DND-41 (cell line): ENCODE measurements at regions not wholly inside any gene's neighbourhood (a gene's known extent, or its start where the extent isn't known, plus 50 kb on each side); places are given as distances from the start of the nearest gene placed in this dataset.

Experiments used
- ATAC-seq: fragments of 200-7000 bp; cut with Tn5 transposase; 3 replicates; pipeline ENCODE4 v1.9.1; 2021; ENCODE audit warnings: low read depth; ENCODE audit not compliant: insufficient read depth
- DNase-seq: peaks from one replicate; pipeline ENCODE4 v3.0.0-alpha.2; 2020
- H2AFZ ChIP-seq: 2 replicates; pipeline ENCODE4 v1.6.0; 2012; ENCODE audit warnings: low read depth, low read length
- H3K27ac ChIP-seq: 2 replicates; pipeline ENCODE4 v1.5.1; 2012; ENCODE audit warnings: low read length, inconsistent platforms
- H3K27me3 ChIP-seq: fragments of 200-600 bp; sonication (generic); 2 replicates; pipeline ENCODE4 v1.6.0; 2012; ENCODE audit warnings: low read length, mild to moderate bottlenecking, inconsistent platforms; ENCODE audit not compliant: insufficient read depth, poor library complexity
- H3K36me3 ChIP-seq: 2 replicates; pipeline ENCODE4 v1.5.1; 2012; ENCODE audit warnings: low read length, inconsistent platforms; ENCODE audit not compliant: insufficient read depth
- H3K4me1 ChIP-seq: 2 replicates; pipeline ENCODE4 v1.5.1; 2012; ENCODE audit warnings: mild to moderate bottlenecking, low read length; ENCODE audit not compliant: insufficient read depth
- H3K4me2 ChIP-seq: 2 replicates; pipeline ENCODE4 v1.6.0; 2012; ENCODE audit warnings: mild to moderate bottlenecking, moderate library complexity, low read length, inconsistent platforms; ENCODE audit not compliant: insufficient read depth
- H3K4me3 ChIP-seq, 2 experiments: fragments of 200-600 bp in 1 of 2; shearing (Covaris generic) in 1 of 2; 2 replicates each; pipeline ENCODE4 v1.5.1; 2012 to 2016; ENCODE audit warnings: inconsistent platforms in 2 of 2, low read length in 2 of 2, mild to moderate bottlenecking in 2 of 2, low read depth in 1 of 2, moderate library complexity in 1 of 2
- H3K79me2 ChIP-seq: 2 replicates; pipeline ENCODE4 v1.6.0; 2012; ENCODE audit warnings: low read length, inconsistent platforms; ENCODE audit not compliant: insufficient read depth
- H3K9ac ChIP-seq: 2 replicates; pipeline ENCODE4 v1.6.0; 2012; ENCODE audit warnings: low read depth, mild to moderate bottlenecking, inconsistent platforms, low read length, moderate library complexity
- H3K9me3 ChIP-seq: 2 replicates; pipeline ENCODE4 v1.5.1; 2012; ENCODE audit warnings: low read length, moderate library complexity, mild to moderate bottlenecking, inconsistent platforms; ENCODE audit not compliant: insufficient read depth, severe bottlenecking
- H4K20me1 ChIP-seq: 2 replicates; pipeline ENCODE4 v1.6.0; 2012; ENCODE audit warnings: low read length; ENCODE audit not compliant: insufficient read depth
- EZH2 ChIP-seq: IDR thresholded peaks from 3 replicates; pipeline ENCODE4 v1.6.1; 2012; ENCODE audit warnings: borderline replicate concordance, low read depth, mild to moderate bottlenecking, moderate library complexity, low read length, inconsistent platforms; ENCODE audit not compliant: severe bottlenecking
- TF ChIP-seq, protein P1 (sequence below): IDR thresholded peaks from 2 replicates; pipeline ENCODE4 v1.5.1; 2012; ENCODE audit warnings: borderline replicate concordance, low read length, moderate library complexity, mild to moderate bottlenecking; ENCODE audit not compliant: poor library complexity, severe bottlenecking; ENCODE audit errors: extremely low read depth

DNA sequence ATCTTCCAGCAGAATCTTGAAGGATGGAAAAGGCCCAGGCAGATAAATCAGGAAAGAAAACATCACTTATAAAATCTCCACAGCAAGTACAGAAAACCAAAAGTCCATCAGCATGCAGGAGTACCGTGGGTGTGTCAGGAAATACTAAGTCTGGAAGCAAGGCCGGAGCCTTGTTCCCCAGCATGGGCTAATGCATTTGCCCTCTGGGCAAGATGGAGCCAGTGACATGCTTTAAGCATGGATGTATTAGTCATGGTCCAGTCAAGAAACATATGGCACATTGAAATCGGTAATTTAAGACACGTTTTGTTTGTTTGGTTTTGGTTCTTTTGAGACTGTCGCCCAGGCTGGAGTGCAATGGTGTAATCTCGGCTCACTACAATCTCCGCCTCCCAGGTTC is 506.0 kb upstream of the JARID2 start:
- Histone ChIP-seq H3K27me3 (no peaks in the 10 kb centered on the region), H3K9me3 (no peaks in the 10 kb centered on the region), H3K79me2 (no peaks in the 10 kb centered on the region), H3K4me3 (no peak overlapping the region), H3K36me3 (no peaks in the 10 kb centered on the region), H2AFZ (no peak overlapping the region), H3K4me1 (peaks cover 2% of the 10 kb centered on the region), H4K20me1 (no peaks in the 10 kb centered on the region), H3K4me2 (no peak overlapping the region), H3K27ac (no peak overlapping the region), H3K9ac (no peak overlapping the region)
- TF ChIP-seq, protein P1, sequence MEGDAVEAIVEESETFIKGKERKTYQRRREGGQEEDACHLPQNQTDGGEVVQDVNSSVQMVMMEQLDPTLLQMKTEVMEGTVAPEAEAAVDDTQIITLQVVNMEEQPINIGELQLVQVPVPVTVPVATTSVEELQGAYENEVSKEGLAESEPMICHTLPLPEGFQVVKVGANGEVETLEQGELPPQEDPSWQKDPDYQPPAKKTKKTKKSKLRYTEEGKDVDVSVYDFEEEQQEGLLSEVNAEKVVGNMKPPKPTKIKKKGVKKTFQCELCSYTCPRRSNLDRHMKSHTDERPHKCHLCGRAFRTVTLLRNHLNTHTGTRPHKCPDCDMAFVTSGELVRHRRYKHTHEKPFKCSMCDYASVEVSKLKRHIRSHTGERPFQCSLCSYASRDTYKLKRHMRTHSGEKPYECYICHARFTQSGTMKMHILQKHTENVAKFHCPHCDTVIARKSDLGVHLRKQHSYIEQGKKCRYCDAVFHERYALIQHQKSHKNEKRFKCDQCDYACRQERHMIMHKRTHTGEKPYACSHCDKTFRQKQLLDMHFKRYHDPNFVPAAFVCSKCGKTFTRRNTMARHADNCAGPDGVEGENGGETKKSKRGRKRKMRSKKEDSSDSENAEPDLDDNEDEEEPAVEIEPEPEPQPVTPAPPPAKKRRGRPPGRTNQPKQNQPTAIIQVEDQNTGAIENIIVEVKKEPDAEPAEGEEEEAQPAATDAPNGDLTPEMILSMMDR, result no peak
- no peak for TF ChIP-seq EZH2
- ATAC-seq, result no peak
- no peak for DNase-seq

DNA sequence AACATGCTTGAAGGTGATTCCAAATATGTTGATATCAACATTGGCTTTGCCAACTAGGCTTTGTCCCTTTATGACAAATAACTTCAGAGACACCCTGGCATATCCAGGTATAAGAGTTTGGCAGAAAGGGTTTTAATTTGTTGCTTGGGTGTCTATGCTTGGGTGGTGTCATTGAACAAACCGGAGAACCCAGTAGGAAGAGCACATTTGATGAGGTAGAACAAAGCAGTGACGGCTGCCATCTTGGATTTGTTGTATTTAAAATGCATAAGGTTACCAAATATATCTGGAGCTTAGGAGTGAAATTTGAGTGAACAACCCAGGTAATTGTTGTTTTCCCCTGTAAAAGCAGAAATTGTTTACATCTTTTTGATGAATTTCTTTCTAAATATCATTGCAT is 503.7 kb upstream of the JARID2 start:
- Histone ChIP-seq H3K9ac (no peak overlapping the region), H2AFZ (no peak overlapping the region), H4K20me1 (no peaks in the 10 kb centered on the region)

DNA sequence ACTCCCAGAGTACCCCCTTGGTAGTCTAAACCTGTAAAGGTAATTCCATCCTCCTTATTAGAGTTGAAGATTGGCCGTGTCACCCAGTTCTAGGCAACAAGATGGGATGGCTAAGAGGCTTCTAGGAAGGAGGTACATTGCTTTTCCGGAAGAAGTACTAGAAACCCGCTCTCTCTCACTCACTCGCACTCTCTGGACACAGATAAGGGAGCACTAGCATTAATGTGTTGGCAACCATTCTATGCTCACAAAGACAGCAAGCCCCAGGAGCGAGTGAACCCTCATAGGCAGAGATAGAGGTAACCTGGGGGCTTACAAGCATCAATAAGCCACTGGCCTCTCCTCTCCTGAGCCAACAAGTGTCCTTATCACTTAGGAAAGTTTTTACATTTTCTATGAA is 503.2 kb upstream of the JARID2 start:
- Histone ChIP-seq H3K9me3 (no peaks in the 10 kb centered on the region), H3K4me2 (no peak overlapping the region), H3K36me3 (no peaks in the 10 kb centered on the region), H3K4me3 (no peak overlapping the region), H3K27me3 (no peaks in the 10 kb centered on the region), H2AFZ (no peak overlapping the region), H4K20me1 (no peaks in the 10 kb centered on the region), H3K9ac (no peak overlapping the region), H3K79me2 (no peaks in the 10 kb centered on the region), H3K27ac (no peak overlapping the region), H3K4me1 (no peaks in the 10 kb centered on the region)
- ATAC-seq (no peak), DNase-seq (no peak)
- TF ChIP-seq, protein P1, result no peak
- TF ChIP-seq EZH2, result no peak

More for the DNA sequence above, 503.7 kb upstream of the JARID2 start:
- Histone ChIP-seq H3K4me3 (no peak overlapping the region), H3K36me3 (no peaks in the 10 kb centered on the region), H3K27ac (no peak overlapping the region), H3K4me2 (no peak overlapping the region), H3K27me3 (no peaks in the 10 kb centered on the region), H3K9me3 (no peaks in the 10 kb centered on the region), H3K4me1 (no peaks in the 10 kb centered on the region), H3K79me2 (no peaks in the 10 kb centered on the region)
- TF ChIP-seq, protein P1, result no peak
- no peak for TF ChIP-seq EZH2
- DNase-seq (no peak), ATAC-seq (no peak)

DNA sequence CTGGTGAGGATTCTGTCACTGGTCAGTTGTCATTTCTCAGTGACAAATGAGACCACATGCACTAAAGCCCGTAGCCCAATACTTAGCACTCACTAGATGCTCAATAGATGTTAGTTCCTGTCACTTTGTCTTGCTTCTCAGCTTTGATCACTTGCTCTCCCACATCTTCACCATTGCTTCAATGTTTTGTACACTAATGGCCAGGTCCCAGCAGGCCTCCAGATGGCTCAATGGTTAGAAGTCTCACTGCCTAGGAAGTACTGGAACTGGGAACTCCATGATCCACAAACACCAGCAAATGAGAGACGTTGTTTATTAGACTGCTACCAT is 502.8 kb upstream of the JARID2 start:
- Histone ChIP-seq H3K4me2 (no peak overlapping the region), H2AFZ (no peak overlapping the region)

More for the DNA sequence above, 502.8 kb upstream of the JARID2 start:
- TF ChIP-seq EZH2, result no peak
- TF ChIP-seq, protein P1, result no peak
- Histone ChIP-seq H3K27me3 (no peaks in the 10 kb centered on the region), H3K4me1 (no peaks in the 10 kb centered on the region), H3K9me3 (no peaks in the 10 kb centered on the region), H3K4me3 (no peak overlapping the region), H3K79me2 (no peaks in the 10 kb centered on the region), H3K9ac (no peak overlapping the region), H3K36me3 (no peaks in the 10 kb centered on the region), H3K27ac (no peak overlapping the region), H4K20me1 (no peaks in the 10 kb centered on the region)
- ATAC-seq, result no peak
- no peak for DNase-seq
